Stimulated activated CD8-positive, alpha-beta memory T cell treated with anti-CD3 and anti-CD28 coated beads, Interleukin-12 subunit alpha, Interleukin-12 subunit beta, amount 100 ng/mL, for 24 hours (primary cell): ENCODE measurements at regions not wholly inside any gene's neighbourhood (a gene's known extent, or its start where the extent isn't known, plus 50 kb on each side); places are given as distances from the start of the nearest gene placed in this dataset.

Experiments
- DNase-seq: peaks from one replicate; pipeline ENCODE4 v3.0.0-alpha.2; 2020; ENCODE audit errors: extremely low read depth

DNA sequence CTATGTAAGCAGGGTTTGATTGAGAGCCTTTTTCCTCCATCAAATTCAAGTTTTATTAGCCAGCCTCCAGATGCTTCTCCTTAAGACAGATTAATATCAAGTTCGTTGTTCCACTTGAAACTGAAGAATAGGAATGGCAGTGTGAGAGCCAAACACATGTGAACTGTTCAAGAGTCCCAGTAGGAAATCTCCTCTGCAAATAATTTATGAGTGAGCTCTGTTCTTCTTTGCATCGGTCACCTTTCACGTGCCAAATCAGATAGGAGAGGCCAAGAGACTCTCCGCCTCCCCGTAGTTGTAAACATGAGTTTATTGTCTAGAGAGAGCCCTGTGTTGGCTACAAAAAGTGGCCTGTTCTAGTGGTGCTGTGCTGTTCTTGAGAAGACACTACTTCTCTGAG lies 372.1 kb upstream of the NR2F2 start:
- DNase-seq = no peak

DNA sequence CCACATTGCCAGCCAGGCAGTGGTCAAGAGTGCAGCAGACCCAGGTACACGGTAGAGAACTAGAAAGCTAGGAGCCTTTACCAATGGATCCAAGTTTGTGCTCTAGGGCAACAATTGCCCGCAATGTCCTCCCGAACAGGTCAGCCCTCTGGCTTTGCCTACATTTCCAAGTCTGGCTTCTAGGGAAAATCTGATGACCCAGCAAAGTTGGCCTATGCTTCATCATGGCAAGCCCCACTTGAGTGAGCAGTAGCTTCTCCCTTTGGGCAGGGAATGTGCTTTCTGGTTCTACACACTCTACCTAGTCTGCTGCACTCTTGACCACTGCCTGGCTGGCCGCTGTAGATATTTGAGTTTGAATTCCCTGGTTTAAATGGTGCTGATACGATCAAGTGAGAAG lies 361.6 kb upstream of the NR2F2 start:
- DNase-seq = no peak

DNA sequence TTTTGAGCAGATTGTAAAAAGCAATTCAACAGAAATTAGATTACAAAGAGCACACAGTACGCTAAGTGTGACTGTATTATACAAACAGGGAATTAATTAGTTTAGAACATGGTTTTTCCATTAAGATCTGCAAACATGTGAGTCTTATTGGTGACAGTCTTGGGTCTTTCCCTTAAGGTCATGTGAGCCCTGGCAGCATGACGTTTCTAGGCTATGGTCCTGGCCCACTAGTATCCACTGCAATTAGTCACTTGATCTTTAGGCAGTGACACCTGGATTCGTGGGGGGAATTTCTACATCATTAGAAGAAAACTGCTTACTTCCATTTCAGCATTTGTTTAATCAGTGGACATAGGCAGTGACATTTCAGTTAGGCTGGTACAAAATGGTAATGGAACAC lies 360.2 kb upstream of the NR2F2 start:
- DNase-seq = no peak

DNA sequence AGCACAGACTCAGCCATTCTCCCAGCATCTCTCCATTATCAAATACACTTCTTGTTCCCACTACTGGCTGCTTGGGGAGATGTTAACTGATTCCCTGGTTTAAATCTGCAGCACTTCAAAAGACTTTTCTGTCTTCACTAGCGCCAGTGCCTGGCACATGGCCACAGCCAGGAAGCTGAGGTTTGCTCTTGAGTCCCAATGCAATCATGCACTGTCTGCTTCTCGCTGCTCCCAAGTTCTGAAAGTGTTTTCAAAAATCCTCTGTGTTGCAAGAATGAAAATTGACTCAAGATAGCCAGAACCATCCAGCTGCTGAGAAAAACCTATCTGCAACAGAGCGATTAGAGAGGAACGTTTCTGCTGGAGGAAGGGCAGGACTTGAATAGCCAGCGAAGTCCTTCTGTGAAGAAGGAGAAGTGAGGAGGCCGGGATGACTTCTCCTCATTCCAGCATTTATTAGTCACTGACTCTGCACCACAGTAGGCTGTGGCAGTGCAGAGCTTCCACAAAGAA lies 358.4 kb upstream of the NR2F2 start:
- no peak for DNase-seq

DNA sequence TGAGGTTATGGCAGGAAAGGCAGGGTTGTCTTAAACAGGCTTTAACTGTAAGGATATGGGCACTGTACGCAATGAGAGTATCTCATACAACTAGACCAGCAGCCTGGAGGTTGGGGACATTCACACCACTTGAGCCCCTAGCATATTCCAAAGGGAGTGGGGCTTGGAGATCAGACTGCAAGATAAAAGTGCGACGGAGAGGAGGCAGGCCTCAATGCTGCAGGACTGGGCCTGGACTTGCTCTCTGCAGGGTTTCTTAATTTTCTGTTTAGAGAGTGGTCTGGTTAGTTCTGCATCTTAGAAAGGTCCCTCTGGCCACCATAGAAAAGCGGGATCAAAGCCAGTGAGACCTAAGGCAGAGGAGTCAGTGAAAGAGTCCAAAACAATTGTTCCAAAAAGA lies 357.7 kb upstream of the NR2F2 start:
- no peak for DNase-seq

DNA sequence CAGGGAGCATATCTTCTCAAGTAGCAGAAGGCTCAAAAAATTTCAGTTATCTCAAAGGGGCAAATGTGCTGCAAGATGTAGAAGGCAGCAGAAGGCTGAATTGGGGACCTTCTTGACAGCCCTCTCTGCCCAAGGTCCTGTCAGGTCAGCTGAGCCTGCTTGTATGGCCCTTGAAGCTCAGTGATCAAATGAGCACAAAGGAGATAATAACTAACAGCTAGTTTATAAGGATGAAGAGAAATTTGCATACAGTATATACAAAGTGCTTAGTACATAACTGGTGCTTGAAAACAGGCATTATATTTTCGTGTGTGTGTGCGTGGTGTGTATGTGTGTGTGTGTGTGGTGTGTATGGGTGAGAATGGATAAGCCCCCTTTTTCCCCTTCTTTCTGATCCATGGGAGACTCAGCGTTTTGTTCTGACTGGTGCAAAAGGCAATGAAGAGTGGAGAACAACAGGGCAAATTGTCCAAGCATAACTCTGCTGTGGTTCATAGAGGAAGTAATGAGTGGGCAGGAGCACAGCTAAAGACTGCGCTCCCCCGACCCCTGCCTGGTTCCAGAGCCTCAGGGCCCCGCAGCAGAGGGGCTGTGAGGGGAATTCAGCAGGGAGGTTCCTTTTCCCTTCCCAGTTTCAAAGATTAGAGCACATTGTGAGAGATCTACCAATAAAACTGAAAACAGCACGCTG lies 356.8 kb upstream of the NR2F2 start:
- DNase-seq = no peak

DNA sequence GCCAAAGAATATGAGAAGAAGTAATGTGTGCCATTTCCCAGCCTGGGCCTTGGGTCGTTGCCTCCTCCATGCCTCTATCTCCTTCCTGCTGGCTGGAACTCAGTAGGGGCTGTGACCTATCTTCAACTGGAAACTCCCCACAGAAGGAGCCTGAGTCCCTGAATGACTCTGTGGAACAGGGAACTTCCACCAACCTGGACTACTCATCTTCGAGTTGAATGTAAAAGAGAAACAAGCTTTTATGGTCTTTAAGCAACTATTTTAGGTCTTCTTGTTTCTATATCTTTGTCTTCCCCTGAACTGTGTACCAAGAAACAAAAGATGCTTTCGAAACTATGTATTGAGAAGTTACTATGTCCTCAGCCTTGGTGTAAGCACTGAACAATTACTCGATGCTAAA lies 355.3 kb upstream of the NR2F2 start:
- no peak for DNase-seq

DNA sequence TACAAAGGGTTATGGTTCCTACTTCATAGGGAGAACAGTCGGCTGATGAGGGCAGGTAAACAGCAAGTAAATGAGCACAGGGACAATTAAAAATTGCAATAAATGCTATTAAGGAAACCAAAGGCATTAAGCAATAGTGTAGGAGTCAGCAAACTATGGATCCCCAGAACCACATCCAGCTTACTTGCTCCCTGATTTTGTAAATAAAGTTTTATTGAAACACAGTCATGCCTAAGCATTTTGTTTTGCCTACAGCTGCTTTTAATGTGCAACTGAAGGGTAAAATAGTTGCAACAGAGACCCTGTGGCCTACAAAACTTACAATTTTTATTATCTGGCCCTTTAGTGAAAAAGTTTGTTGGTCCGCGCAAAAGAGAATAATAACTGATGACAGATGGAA lies 351.2 kb upstream of the NR2F2 start:
- DNase-seq = no peak

DNA sequence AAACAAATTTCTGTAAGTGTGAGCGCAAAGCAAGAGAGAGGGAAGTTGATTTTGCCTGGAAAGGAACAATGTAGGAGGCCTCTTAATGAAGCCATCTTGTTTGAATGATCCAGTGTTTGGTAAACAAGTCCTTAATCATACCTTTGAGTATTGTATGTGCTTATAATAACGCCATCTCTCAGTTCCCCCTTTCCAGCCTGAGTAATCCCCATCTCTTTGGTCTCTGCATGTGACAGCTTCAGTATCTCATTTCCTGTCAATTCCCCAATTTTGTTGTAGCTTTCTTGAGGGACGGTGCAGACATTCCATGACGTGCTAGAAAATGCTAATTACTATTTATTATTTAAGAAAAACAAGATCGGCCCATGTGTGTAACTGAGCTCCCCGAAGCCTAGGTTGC lies 349.3 kb upstream of the NR2F2 start:
- no peak for DNase-seq

DNA sequence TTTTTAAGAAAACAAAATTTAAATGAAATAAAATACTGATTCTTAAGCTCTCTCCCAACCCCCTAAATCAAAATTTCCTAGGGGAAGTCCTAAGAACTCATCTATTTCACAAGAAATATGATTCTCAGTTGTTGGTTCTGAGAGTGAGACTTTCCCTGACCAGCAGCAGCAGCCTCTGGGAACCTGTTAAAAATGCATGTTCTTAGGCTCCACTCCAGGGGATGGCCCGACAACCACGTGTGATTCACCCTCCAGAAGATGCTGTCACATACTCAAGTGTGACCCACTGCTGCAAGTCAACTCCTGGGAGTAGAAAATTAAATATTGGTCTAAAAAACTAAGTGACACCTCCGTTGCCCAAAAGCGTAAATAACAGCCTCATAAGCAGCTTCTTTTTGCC lies 343.2 kb upstream of the NR2F2 start:
- no peak for DNase-seq

DNA sequence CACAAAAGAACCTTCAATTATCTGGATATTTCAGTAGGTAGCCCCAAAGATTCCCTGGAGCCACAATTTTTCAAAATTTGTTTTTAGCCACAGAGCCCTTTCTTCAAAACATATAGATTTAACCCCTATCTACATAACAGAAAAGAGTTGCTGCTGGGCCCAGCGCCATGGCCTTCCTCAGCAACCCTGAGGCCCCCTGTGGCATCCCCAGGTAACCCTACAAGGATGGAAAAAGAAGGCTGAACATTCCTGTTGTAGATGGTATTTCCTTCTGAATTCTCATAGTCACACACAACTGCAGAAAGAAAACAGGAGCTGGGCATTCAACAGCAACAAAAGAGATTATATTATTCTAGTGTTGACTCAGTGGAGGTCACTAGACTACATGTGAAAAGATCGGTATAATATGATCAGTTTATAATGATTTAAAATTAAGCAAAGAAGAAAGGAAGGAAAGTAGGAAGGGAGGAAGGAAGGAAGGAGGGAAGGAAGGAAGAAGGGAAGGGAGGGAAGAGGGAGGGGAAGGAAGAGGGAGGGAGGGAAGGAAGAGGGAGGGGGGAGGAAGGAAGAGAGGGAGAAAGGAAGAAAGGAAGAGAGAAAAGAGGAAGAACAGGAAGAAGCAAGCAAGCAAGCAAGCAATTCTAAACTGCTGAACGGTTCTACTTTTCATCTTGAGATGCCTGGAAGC lies 342.5 kb upstream of the NR2F2 start:
- no peak for DNase-seq

DNA sequence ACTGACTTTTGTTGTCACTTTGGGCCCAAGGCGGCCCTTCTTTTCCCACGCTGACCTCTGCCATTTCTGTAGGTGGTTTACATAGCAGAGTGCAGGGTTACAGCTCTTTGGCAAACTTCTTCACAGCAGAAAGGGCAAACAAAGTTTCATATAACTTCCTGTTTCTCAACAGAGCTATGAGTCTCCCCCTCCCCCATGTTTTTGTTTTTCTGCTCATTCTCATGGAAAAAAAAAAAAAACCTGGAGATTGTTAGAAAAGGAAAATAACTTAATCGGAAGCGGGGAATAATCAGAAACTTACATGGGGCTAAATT lies 342.0 kb upstream of the NR2F2 start:
- DNase-seq = no peak

DNA sequence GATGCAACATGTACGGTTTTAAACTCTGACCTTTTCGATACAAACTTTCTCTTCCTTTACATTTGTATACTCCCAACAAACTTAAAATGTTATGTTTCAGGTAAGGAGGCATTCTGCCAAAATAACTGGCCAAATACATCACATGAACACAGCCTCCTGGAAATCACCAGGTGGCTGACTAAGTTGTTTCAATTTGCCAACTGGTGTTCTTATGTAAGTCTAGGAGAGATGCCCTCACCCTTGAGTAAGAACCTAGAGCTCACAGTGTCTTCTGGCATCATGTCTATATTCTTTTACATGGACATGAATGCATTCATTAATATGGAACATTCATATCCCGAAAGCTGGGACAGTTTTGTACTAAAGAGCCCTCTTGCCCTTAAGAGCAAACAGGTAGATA lies 341.1 kb upstream of the NR2F2 start:
- no peak for DNase-seq

DNA sequence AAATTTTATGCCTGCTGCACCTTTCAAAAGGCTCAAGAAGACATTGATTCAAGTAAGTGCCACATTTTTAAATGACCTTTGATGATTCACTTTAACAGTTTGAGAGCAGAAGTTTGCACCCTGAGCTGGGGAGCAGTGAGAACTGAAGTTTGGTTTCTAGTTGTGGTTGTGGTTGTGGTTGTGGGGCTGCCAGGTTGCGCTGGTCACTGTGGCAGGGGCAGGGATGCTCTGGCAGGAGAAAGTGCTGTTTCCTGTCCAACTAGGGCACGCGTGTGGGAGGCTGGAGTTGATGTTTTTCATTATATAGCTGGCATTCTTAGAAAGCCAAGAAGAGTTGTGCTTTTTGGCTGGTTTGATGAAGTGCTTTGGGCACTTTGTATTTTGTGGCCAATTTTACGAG lies 339.7 kb upstream of the NR2F2 start:
- no peak for DNase-seq

DNA sequence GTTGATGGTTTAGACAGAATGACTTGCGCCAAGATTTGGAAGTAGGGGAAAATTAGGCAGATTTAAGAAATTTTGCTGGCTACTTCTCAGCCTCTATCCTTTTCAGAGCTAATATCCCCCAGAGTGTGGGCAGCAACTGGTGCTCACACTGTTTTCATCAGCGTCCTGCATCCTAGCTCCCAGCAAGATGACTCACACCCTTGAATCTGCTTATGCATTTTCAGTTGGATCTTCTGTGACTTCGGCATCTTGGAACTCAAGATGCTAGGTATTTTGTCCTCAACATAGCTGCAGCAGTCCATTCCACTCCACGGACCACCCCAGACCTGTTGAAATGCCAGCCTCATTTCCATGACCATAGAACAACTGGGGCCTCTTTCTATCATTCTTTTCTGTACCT lies 336.1 kb upstream of the NR2F2 start:
- DNase-seq = no peak

DNA sequence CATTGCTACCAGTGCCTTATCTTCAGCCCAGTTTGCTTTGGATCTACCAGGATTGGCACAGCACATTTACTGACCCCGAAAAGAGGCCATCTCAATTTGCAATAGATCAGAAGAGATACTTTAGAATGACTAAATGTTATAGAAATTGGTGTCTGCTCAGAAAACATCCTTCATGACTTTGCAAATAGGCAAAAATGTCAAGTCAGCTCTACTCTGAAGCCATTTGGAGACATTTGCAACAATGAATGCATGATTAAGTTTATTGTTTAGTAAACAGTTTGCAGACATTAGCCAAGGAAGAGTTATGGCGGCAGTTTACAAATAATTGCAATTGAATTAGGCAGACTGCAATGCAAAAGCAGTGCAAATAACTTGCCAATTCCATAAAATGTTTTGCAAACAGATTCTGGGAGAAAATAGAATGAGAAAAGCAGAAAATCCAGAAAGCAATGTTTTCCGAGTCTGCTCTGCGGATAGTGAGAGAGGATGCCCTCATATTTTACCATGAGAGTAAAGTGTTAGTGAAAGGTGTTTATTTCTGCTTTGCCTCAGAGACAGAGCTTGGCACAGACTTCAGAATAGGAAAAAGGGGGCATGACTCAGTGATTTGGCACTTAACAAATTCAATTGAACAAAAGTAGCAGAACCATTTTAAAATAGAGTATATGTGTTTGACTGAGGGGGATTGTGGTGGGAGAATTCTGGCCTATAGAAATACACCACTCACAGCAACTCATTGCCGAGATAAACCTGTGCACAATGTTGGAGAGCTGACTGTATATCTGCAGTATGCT lies 334.9 kb upstream of the NR2F2 start:
- no peak for DNase-seq

DNA sequence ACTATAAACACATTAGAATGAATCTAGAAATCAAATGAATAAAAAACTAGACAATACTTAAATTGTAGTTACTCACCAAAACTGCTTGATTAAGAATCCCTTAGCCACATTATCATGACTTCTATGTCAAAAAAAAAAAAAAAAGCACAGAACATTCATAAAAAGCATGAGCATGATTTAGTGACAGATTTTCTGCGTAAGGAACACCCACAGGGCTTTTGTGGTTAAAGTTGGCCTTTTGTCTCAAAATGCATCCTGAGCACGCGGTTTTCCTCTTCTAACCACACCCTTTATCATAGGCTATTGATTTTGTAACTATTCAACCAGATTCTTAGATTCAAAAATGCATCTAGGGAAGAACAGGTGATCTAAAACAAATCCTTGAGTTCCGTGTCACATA lies 334.0 kb upstream of the NR2F2 start:
- no peak for DNase-seq

DNA sequence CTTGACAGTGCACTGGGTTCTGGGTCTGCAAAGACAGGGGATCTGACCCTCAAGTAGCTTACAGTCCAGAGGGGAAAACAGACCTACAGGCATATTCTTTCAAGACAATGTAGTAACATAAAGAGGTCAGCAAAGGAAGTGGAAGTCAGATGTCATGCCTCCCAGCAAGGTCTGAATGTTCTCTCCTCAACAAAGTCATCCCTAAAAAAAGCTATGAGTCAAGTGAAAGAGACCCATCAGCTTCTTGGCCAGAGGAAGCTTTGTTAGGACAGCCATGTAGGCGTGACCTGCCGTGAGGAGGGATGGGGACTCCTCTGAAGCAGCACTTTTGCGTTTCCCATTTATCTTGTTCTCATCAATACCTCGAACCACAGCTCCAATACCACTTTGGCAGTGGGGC lies 331.6 kb upstream of the NR2F2 start:
- DNase-seq = no peak

DNA sequence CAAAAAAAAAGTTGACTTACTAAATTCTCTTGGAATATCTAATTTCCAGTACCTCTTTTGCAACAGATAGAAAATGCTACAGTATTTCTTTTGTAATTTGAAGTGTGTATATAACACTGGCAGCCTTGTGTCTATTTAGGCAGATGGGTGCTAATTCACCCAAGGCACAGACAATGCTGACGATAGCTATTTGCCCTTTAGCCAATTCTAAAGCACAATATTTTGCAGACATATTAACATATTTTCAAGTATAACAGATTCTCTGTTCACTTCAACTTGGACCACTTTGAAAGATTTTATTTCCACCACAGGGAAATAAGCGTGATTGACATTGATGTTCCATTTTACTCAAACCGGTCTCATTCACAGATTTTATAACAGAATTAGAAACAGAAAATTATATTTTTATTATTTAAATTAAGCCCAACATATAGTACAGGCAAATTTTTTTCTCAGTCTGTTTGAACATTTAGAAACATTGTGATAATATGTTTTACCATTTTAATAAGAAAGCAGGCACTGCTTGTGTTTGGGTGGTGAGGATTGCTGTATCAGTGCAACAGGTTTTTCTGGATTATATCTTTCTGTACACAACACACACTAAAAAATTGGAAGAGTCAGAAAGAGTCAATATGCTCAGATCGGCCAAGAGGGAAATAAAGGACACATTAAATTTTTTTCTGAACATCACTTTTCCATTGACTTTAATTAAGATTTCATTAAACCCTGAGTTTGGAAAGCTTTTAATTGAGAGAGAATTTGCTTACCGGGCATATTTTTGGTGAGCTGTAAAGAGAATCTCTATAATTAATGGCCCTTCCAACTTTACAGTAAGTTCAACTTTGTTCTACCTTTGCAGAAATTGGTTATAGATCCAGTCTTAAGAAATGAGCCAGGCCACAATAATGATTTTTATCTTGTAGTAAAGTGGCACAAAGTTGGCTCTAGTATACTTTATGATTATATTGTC lies 327.3 kb upstream of the NR2F2 start:
- no peak for DNase-seq

DNA sequence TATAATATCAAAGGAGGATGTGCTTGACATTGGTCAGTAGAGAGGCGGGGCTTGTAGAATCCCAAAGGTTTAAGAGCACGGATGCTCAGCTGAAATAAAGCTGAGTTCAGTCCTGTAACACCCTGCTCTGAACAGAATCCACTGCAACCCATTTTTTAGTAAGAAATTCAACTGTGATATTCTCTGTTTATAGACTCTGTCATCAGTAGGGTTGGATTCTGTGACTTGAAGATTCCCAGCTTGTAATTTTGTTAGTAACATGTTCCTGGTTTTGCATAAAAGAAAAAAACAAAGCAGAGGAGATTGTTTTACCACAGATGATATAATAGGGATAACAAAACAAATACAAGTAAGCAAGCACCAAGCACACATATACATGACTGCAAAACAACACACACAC lies 324.6 kb upstream of the NR2F2 start:
- no peak for DNase-seq

DNA sequence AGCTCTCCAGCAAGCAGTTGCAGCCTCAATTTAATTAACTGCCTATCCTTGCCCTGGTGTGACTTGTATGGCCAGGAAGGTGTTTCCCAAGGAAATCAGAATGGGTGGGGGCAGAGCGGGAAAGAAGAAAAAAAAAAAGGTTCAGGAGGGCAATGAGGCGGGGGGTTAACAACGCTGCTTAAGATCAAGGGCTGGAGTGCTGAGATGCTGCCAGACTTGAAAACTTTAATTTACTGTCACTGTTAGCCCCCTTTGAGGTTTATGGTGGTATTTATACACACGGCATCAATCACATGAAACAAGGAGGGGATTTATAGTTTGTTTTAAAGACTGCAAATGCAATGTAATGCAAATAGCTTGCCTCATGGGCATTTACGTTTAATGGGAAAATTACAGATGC lies 319.4 kb upstream of the NR2F2 start:
- no peak for DNase-seq

DNA sequence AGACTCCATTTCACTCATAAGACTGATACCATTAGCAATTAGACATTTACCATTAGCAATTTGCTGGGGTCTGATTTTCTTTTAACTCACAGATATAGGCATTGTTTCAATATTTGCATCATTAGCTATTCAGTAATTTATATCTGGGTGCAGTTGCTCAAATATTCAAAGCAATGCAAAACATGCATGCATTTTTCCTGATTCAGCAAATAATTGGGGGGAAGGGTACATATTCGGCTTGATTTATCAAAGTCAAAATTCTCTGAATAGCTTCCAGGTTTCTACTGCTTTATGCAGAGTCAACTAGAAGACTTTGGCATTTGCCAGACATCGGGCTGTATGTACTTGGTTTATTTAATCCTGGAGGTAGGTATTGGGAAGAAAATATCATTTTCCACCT lies 315.6 kb upstream of the NR2F2 start:
- DNase-seq = no peak
